HUES48 (cell line): ENCODE measurements at regions not wholly inside any gene's neighbourhood (a gene's known extent, or its start where the extent isn't known, plus 50 kb on each side); places are given as distances from the start of the nearest gene placed in this dataset.

Experiments used
- H3K27ac ChIP-seq: one replicate; pipeline ENCODE4 v1.7.0; 2013; ENCODE audit warnings: low read depth, low read length, inconsistent platforms
- H3K27me3 ChIP-seq: 2 replicates; pipeline ENCODE4 v1.6.1; 2013; ENCODE audit warnings: mild to moderate bottlenecking, low read length; ENCODE audit not compliant: control insufficient read depth, insufficient read depth
- H3K36me3 ChIP-seq: 2 replicates; pipeline ENCODE4 v1.6.1; 2013; ENCODE audit warnings: low read length; ENCODE audit not compliant: control insufficient read depth, insufficient read depth
- H3K4me1 ChIP-seq: 2 replicates; pipeline ENCODE4 v1.6.1; 2013; ENCODE audit warnings: mild to moderate bottlenecking, low read length; ENCODE audit not compliant: control insufficient read depth, insufficient read depth
- H3K4me3 ChIP-seq: 2 replicates; pipeline ENCODE4 v1.5.1; 2013; ENCODE audit warnings: mild to moderate bottlenecking, low read depth, low read length
- H3K9ac ChIP-seq: 2 replicates; pipeline ENCODE4 v1.6.1; 2013; ENCODE audit warnings: mild to moderate bottlenecking, low read depth, low read length, moderate library complexity
- H3K9me3 ChIP-seq: 2 replicates; pipeline ENCODE4 v1.6.1; 2013; ENCODE audit warnings: low read length; ENCODE audit not compliant: control insufficient read depth, insufficient read depth

DNA sequence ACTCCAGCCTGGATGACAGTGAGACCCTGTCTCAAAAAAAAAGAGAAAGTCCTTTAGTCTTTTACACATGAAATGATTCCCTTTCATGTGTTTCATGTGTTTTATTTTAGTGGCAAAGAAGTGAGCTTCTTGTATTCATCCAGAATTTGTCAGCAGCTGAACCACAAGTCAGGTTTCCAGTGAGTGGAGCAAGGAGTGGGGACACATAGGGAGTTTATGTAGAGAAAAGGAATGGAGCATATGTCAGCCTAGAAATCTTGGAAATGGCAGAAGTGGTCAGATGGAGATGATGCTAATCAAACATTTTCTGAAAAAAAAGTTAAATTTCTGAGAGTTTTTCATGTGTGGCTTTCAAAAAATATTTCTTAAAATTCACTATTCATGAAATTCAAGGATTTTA lies 383.0 kb upstream of the GATB start:
- Histone ChIP-seq H3K27ac (no peak overlapping the region), H3K9me3 (peaks cover 31% of the 10 kb centered on the region), H3K9ac (no peak overlapping the region)

GRCh38 chr4:152138451-152138850 lies 377.6 kb upstream of the GATB start:
- H3K4me3 ChIP-seq = no peak overlapping the region
- H3K9ac ChIP-seq = no peak overlapping the region
- no peaks in the 10 kb centered on the region for H3K4me1 ChIP-seq
- no peaks in the 10 kb centered on the region for H3K9me3 ChIP-seq
- no peak overlapping the region for H3K27ac ChIP-seq
- H3K27me3 ChIP-seq = no peaks in the 10 kb centered on the region
- H3K36me3 ChIP-seq = no peaks in the 10 kb centered on the region

More for the DNA sequence above, 383.0 kb upstream of the GATB start:
- Histone ChIP-seq H3K36me3 (no peaks in the 10 kb centered on the region), H3K27me3 (no peaks in the 10 kb centered on the region), H3K4me1 (no peaks in the 10 kb centered on the region), H3K4me3 (no peak overlapping the region)

DNA sequence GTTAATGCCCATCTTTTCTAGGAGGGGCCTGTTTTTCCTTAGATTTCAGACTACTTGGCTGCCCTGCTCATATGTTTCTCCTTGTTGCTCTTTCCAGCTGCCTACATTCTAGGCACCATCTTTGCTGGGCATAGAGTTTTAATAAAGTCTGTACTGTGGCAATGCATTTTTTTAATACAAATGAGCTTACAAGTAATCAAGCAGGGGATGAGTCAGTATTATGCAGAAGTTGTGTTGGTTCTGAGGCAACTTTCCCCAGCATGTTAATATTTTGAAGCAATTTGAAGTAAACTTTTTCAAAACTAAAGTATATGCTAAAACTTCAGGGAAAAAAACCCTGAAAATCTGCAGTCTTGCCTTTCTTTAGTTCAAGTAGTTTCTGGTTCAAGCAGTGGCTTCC lies 372.0 kb upstream of the GATB start:
- H3K27ac ChIP-seq = no peak overlapping the region
- no peaks in the 10 kb centered on the region for H3K4me1 ChIP-seq
- no peak overlapping the region for H3K4me3 ChIP-seq
- no peaks in the 10 kb centered on the region for H3K27me3 ChIP-seq
- no peaks in the 10 kb centered on the region for H3K36me3 ChIP-seq
- H3K9me3 ChIP-seq = no peaks in the 10 kb centered on the region
- H3K9ac ChIP-seq = no peak overlapping the region

DNA sequence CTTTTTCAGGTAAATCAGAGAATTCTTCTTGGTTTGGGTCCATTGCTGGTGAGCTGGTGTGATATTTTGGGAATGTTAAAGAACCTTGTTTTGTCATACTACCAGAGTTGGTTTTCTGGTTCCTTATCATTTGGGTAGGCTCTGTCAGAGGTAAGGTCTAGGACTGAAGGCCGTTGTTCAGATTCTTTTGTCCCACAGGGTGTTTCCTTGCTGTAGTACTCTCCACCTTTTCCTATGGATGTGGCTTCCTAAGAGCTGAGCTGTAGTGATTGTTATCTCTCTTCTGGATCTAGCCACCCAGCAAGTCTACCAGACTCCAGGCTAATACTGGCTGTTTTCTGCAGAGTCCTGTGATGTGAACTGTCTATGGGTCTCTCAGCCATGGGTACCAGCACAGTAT lies 367.5 kb upstream of the GATB start:
- Histone ChIP-seq H3K27ac (no peak overlapping the region), H3K4me1 (no peaks in the 10 kb centered on the region), H3K27me3 (no peaks in the 10 kb centered on the region), H3K36me3 (no peaks in the 10 kb centered on the region), H3K9ac (no peak overlapping the region), H3K9me3 (no peaks in the 10 kb centered on the region), H3K4me3 (no peak overlapping the region)

DNA sequence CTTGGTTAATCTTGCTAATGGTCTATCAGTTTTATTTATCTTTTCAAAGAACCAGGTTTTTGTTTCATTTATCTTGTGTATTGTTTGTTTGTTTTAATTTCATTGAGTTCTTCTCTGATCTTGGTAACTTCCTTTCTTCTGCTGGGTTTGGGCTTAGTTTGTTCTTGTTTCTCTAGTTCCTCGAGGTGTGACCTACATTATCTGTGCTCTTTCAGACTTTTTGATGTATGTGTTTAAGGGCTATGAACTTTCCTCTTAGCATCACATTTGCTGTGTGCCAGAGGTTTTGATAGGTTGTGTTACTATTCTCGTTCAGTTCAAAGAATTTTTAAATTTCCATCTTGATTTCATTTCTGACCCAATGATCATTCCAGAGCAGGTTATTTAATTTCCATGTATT lies 365.4 kb upstream of the GATB start:
- Histone ChIP-seq H3K27ac (no peak overlapping the region), H3K4me1 (no peaks in the 10 kb centered on the region), H3K4me3 (no peak overlapping the region), H3K27me3 (no peaks in the 10 kb centered on the region), H3K9ac (no peak overlapping the region), H3K36me3 (no peaks in the 10 kb centered on the region), H3K9me3 (0 out of 2 replicates have a peak, but pooled peaks cover 3% of the 10 kb centered on the region)

DNA sequence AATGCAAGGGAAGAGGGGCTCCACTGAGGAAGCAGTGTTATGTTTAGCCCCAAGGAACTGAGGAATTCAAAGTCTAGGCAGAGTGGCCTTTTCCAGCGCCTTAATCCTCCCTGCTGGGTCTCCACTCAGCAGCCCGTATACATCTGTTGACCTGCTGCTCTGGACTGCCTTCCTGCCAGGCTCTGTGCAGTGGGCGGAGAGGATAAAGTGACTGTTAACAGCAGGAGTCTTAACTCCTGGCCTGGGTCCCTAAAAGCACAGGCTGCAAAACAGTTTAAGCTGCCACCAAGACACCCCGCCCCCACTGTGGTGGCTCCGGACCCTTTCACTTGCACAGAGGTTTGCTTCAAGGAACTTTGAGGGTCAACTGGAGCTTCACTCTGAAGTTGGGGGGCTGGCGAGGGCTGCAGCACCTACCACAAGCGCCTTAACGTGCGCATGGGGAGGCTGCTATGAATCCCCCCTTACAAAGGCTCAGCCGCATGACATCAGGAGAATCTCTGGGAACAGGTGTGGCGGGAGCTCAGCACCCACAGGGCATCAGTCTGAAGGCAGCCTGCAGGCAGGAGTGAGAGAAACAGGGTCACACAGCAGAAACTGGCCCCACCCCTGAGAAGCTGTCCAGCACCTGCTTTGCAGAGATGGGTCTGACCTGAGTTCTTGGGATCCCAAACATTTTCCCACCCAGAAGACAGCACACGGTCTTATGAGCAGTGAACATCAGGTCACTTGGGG lies 358.2 kb upstream of the GATB start:
- 0 out of 2 replicates have a peak, but pooled peaks cover 3% of the 10 kb centered on the region for H3K9me3 ChIP-seq
- no peaks in the 10 kb centered on the region for H3K36me3 ChIP-seq
- no peaks in the 10 kb centered on the region for H3K4me1 ChIP-seq
- no peaks in the 10 kb centered on the region for H3K27me3 ChIP-seq
- no peak overlapping the region for H3K27ac ChIP-seq
- no peak overlapping the region for H3K9ac ChIP-seq
- no peak overlapping the region for H3K4me3 ChIP-seq

- no peaks in the 10 kb centered on the region for H3K27me3 ChIP-seq
- no peak overlapping the region for H3K27ac ChIP-seq
- no peaks in the 10 kb centered on the region for H3K4me1 ChIP-seq
- H3K9ac ChIP-seq = no peak overlapping the region
- H3K9me3 ChIP-seq = 0 out of 2 replicates have a peak, but pooled peaks cover 3% of the 10 kb centered on the region
- H3K4me3 ChIP-seq = no peak overlapping the region
- no peaks in the 10 kb centered on the region for H3K36me3 ChIP-seq
Measured at GRCh38 chr4:152117933-152118507, 357.2 kb upstream of the GATB start.

GRCh38 chr4:152117520-152117919 lies 356.7 kb upstream of the GATB start:
- Histone ChIP-seq H3K9ac (no peak overlapping the region), H3K9me3 (0 out of 2 replicates have a peak, but pooled peaks cover 3% of the 10 kb centered on the region), H3K4me1 (no peaks in the 10 kb centered on the region), H3K4me3 (no peak overlapping the region), H3K27me3 (no peaks in the 10 kb centered on the region), H3K36me3 (no peaks in the 10 kb centered on the region), H3K27ac (no peak overlapping the region)

- no peaks in the 10 kb centered on the region for H3K36me3 ChIP-seq
- no peaks in the 10 kb centered on the region for H3K27me3 ChIP-seq
- no peak overlapping the region for H3K27ac ChIP-seq
- H3K9me3 ChIP-seq = 0 out of 2 replicates have a peak, but pooled peaks cover 2% of the 10 kb centered on the region
- H3K4me1 ChIP-seq = no peaks in the 10 kb centered on the region
- no peak overlapping the region for H3K4me3 ChIP-seq
- H3K9ac ChIP-seq = no peak overlapping the region
Measured at GRCh38 chr4:152117054-152117453, 356.2 kb upstream of the GATB start.

GRCh38 chr4:152115794-152116193 lies 355.0 kb upstream of the GATB start:
- no peaks in the 10 kb centered on the region for H3K9me3 ChIP-seq
- no peak overlapping the region for H3K9ac ChIP-seq
- H3K4me3 ChIP-seq = no peak overlapping the region
- H3K4me1 ChIP-seq = no peaks in the 10 kb centered on the region
- H3K27ac ChIP-seq = no peak overlapping the region
- H3K36me3 ChIP-seq = no peaks in the 10 kb centered on the region
- no peaks in the 10 kb centered on the region for H3K27me3 ChIP-seq

DNA sequence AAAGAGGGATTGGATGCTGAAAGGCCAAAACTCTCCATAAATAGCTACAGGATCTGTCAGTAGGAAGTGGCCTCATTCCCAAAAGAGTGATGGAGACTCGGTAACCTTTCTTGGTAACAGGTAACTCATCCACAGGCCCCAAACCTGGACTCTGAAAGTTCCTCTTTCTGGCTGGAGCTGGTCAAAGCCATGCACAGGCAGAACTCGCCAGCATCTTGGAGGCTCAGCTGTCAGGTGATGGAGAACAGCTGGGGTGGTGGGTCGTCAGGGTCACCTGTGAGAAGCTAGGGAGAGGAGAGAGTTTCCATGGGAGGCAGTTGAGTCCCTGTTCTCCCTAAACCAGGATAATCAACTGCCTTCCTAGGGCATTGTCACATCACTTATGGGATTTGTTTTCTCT lies 354.3 kb upstream of the GATB start:
- H3K9me3 ChIP-seq = no peaks in the 10 kb centered on the region
- H3K27ac ChIP-seq = no peak overlapping the region
- H3K4me1 ChIP-seq = no peaks in the 10 kb centered on the region
- H3K9ac ChIP-seq = no peak overlapping the region
- H3K27me3 ChIP-seq = no peaks in the 10 kb centered on the region
- no peaks in the 10 kb centered on the region for H3K36me3 ChIP-seq
- H3K4me3 ChIP-seq = no peak overlapping the region
